Endothelial cell of umbilical vein (primary cell): ENCODE measurements at regions not wholly inside any gene's neighbourhood (a gene's known extent, or its start where the extent isn't known, plus 50 kb on each side); places are given as distances from the start of the nearest gene placed in this dataset.

Experiments used
- BruUV-seq: library from RNA; stranded (reverse); fragments of 400-500 nt; replicated peaks from 2 replicates; lab custom pipeline; 2021; lab: Mats Ljungman, UMichigan
- CTCF ChIA-PET: fragments of 300-600, 350-600 bp; sonication (Branson Sonifier 250); formaldehyde crosslinking; loops from one replicate; lab custom pipeline; 2021; ENCODE audit warnings: antibody characterized with exemption, inconsistent platforms; lab: Charles Lee
- POLR2A ChIA-PET: fragments of 300-600, 350-600 bp; sonication (Branson Sonifier 250); formaldehyde crosslinking; loops from one replicate; lab custom pipeline; 2021; ENCODE audit warnings: antibody characterized with exemption, inconsistent platforms; lab: Charles Lee
- DNase-seq: peaks from one replicate; pipeline ENCODE4 v3.0.0-alpha.2; 2011; ENCODE audit warnings: low read depth, low spot score
- FAIRE-seq: peaks from 2 replicates; lab custom pipeline; 2011; peaks lifted over from hg19 to GRCh38; lab: Jason Lieb, UNC
- H2AFZ ChIP-seq: 2 replicates; pipeline ENCODE4 v1.6.0; 2012; ENCODE audit warnings: low read depth, low read length, control low read depth, inconsistent platforms
- H3K27ac ChIP-seq: 2 replicates; pipeline ENCODE4 v1.5.1; 2011; ENCODE audit warnings: low read depth, mild to moderate bottlenecking, control low read depth, low read length, moderate library complexity; ENCODE audit not compliant: insufficient read depth
- H3K27me3 ChIP-seq, 2 experiments: 2 replicates each; pipeline versions ENCODE4 v1.6.0 to v1.6.1; 2011; ENCODE audit warnings: low read length in 2 of 2, mixed read lengths in 1 of 2; ENCODE audit not compliant: control insufficient read depth in 2 of 2, insufficient read depth in 2 of 2
- H3K36me3 ChIP-seq, 2 experiments: 2 replicates in 1 of 2; 3 replicates in 1 of 2; pipeline ENCODE4 v1.5.1; 2011; ENCODE audit warnings: low read length in 2 of 2, mild to moderate bottlenecking in 1 of 2, moderate library complexity in 1 of 2; ENCODE audit not compliant: control insufficient read depth in 2 of 2, insufficient read depth in 2 of 2; ENCODE audit errors: extremely low read depth in 1 of 2
- H3K4me1 ChIP-seq: 3 replicates; pipeline ENCODE4 v1.5.1; 2011; ENCODE audit warnings: mild to moderate bottlenecking, low read length; ENCODE audit not compliant: control insufficient read depth, insufficient read depth; ENCODE audit errors: extremely low read depth
- H3K4me2 ChIP-seq: 2 replicates; pipeline ENCODE4 v1.6.1; 2011; ENCODE audit warnings: low read length, control low read depth, mixed read lengths; ENCODE audit not compliant: insufficient read depth
- H3K4me3 ChIP-seq, 3 experiments: fragments of 200-600 bp in 1 of 3; sonication (generic), shearing (Covaris generic) in 1 of 3; replicated peaks in 1 of 3; 2 replicates each; pipeline ENCODE4 v1.5.1; 2011 to 2016; ENCODE audit warnings: control low read depth in 3 of 3, low read length in 3 of 3, mild to moderate bottlenecking in 2 of 3, inconsistent platforms in 1 of 3, low read depth in 1 of 3, moderate library complexity in 1 of 3; ENCODE audit not compliant: insufficient read depth in 1 of 3
- H3K79me2 ChIP-seq: 2 replicates; pipeline ENCODE4 v1.6.0; 2012; ENCODE audit warnings: low read length, inconsistent platforms; ENCODE audit not compliant: control insufficient read depth, insufficient read depth
- H3K9ac ChIP-seq: replicated peaks from 2 replicates; pipeline ENCODE3; 2011; ENCODE audit warnings: low read length, control low read depth; ENCODE audit not compliant: insufficient read depth; ENCODE audit errors: extremely low read depth
- H3K9me1 ChIP-seq: replicated peaks from 3 replicates; pipeline ENCODE4 v1.6.0; 2011; ENCODE audit warnings: mild to moderate bottlenecking, low read length; ENCODE audit not compliant: control insufficient read depth, insufficient read depth; ENCODE audit errors: extremely low read depth
- H3K9me3 ChIP-seq: replicated peaks from 2 replicates; pipeline ENCODE4 v1.5.1; 2012; ENCODE audit warnings: low read length, inconsistent platforms; ENCODE audit not compliant: control insufficient read depth, insufficient read depth
- H4K20me1 ChIP-seq: replicated peaks from 2 replicates; pipeline ENCODE3; 2011; ENCODE audit warnings: mild to moderate bottlenecking, low read length; ENCODE audit not compliant: control insufficient read depth, insufficient read depth; ENCODE audit errors: extremely low read depth
- CTCF ChIP-seq, 2 donors: IDR thresholded peaks; 1 replicate in 1 of 2; 2 replicates in 1 of 2; pipeline ENCODE4 v1.5.1; 2011; ENCODE audit warnings: low read length in 2 of 2, mild to moderate bottlenecking in 2 of 2, moderate library complexity in 2 of 2, control low read depth in 1 of 2, inconsistent platforms in 1 of 2, low read depth in 1 of 2; ENCODE audit not compliant: insufficient read depth in 1 of 2; ENCODE audit errors: extremely low read depth in 1 of 2
- EZH2 ChIP-seq: IDR thresholded peaks from 2 replicates; pipeline ENCODE4 v1.6.1; 2012; ENCODE audit warnings: borderline replicate concordance, low read depth, mild to moderate bottlenecking, moderate library complexity, low read length, inconsistent platforms; ENCODE audit not compliant: severe bottlenecking
- FOS ChIP-seq: IDR thresholded peaks from 2 replicates; pipeline ENCODE4 v1.6.1; 2011; ENCODE audit warnings: mild to moderate bottlenecking, low read length, moderate library complexity, borderline replicate concordance; ENCODE audit not compliant: insufficient read depth
- GATA2 ChIP-seq: IDR thresholded peaks from 2 replicates; pipeline ENCODE4 v1.7.0; 2011; ENCODE audit warnings: low read depth, mild to moderate bottlenecking, moderate library complexity, mixed read lengths, low read length; ENCODE audit not compliant: insufficient read length, insufficient read depth
- JUN ChIP-seq: IDR thresholded peaks from 2 replicates; pipeline ENCODE4 v1.6.1; 2011; ENCODE audit warnings: borderline replicate concordance, low read depth; ENCODE audit not compliant: insufficient read length, insufficient read depth
- MAX ChIP-seq: IDR thresholded peaks from 2 replicates; pipeline ENCODE4 v1.6.1; 2011; ENCODE audit not compliant: insufficient read depth, insufficient read length
- MYC ChIP-seq: IDR thresholded peaks from one replicate; pipeline ENCODE4 v1.6.1; 2011; ENCODE audit warnings: mild to moderate bottlenecking, low read depth, low read length
- POLR2A ChIP-seq: IDR thresholded peaks from 2 replicates; pipeline ENCODE4 v1.6.1; 2012; ENCODE audit warnings: low read depth, mild to moderate bottlenecking, control low read depth, low read length
- POLR2AphosphoS5 ChIP-seq: IDR thresholded peaks from 2 replicates; pipeline ENCODE4 v1.6.1; 2012; ENCODE audit warnings: low read depth, mild to moderate bottlenecking, control low read depth, low read length, moderate library complexity; ENCODE audit not compliant: insufficient read depth
- dilution Hi-C: fragments of 300-500 bp; cut with MboI; formaldehyde crosslinking; loops from one replicate; pipeline ENCODE4 v1.15.0; 2019; ENCODE audit warnings: low sequenced_read_pairs; ENCODE audit not compliant: extremely low pct_ligation_motif_present
- intact Hi-C: fragments of 100-400 bp; cut with micrococcal nuclease; formaldehyde crosslinking; loops from one replicate; pipeline ENCODE4 v1.10.0; 2022

GRCh38 chr1:30125021-30125820 is 598.2 kb downstream of the MATN1 start:
- Histone ChIP-seq H3K27me3 (no peaks in the 10 kb centered on the region), H3K36me3 (no peaks in the 10 kb centered on the region), H3K4me1 (no peaks in the 10 kb centered on the region), H3K27ac (no peak overlapping the region), H3K4me3 (no peak overlapping the region), H3K79me2 (no peaks in the 10 kb centered on the region), H3K9me1 (no peaks in the 10 kb centered on the region), H3K9ac (no peak overlapping the region), H2AFZ (no peak overlapping the region), H4K20me1 (no peaks in the 10 kb centered on the region), H3K4me2 (no peak overlapping the region), H3K9me3 (no peaks in the 10 kb centered on the region)
- TF ChIP-seq GATA2 (no peak), FOS (no peak), EZH2 (no peak), POLR2AphosphoS5 (no peak), POLR2A (no peak), MAX (no peak)
- ChIA-PET CTCF (no interaction called here), POLR2A (no interaction called here)
- no peak for FAIRE-seq
- no TSS peak for BruUV-seq
- DNase-seq, result no peak
- intact Hi-C loops, result no loop called here
- dilution Hi-C loops, result no loop called here

- no peak overlapping the region for H2AFZ ChIP-seq
- H3K79me2 ChIP-seq, result no peaks in the 10 kb centered on the region
- H3K9me3 ChIP-seq, result no peaks in the 10 kb centered on the region
- no peaks in the 10 kb centered on the region for H3K36me3 ChIP-seq
- no peaks in the 10 kb centered on the region for H3K27me3 ChIP-seq
- H3K9ac ChIP-seq, result no peak overlapping the region
- FAIRE-seq, result no peak
- no peak for DNase-seq
- no peak for TF ChIP-seq CTCF (IDR thresholded peaks at IDR 0.05; ENCODE audit: extremely low read depth in 1 of 2, insufficient read depth in 1 of 2, low read depth in 1 of 2, low read length in 2 of 2)
- TF ChIP-seq MYC, result no peak
- TF ChIP-seq POLR2AphosphoS5, result no peak
- TF ChIP-seq EZH2, result no peak
- TF ChIP-seq GATA2, result no peak
- TF ChIP-seq POLR2A, result no peak
- no peak for TF ChIP-seq JUN
- no peak for TF ChIP-seq MAX
- TF ChIP-seq FOS, result no peak
- ChIA-PET POLR2A (no interaction called here), CTCF (no interaction called here)
- no peak overlapping the region for H3K4me3 ChIP-seq
- H3K4me2 ChIP-seq, result no peak overlapping the region
- H3K9me1 ChIP-seq, result no peaks in the 10 kb centered on the region
- H3K4me1 ChIP-seq, result no peaks in the 10 kb centered on the region
- H4K20me1 ChIP-seq, result no peaks in the 10 kb centered on the region
- dilution Hi-C loops, result no loop called here
- no TSS peak for BruUV-seq
- intact Hi-C loops, result no loop called here
- no peak overlapping the region for H3K27ac ChIP-seq
These were observed 599.5 kb downstream of the MATN1 start for GRCh38 chr1:30123896-30124295.
